Vagina (tissue), 2 donors: ENCODE measurements at regions not wholly inside any gene's neighbourhood (a gene's known extent, or its start where the extent isn't known, plus 50 kb on each side); places are given as distances from the start of the nearest gene placed in this dataset.

Experiments used
- CTCF ChIP-seq, 3 experiments: fragments of 450-650 bp in 2 of 3; fragments of 200-600 bp in 1 of 3; sonication (generic) in 1 of 3; IDR thresholded peaks; one replicate each; pipeline ENCODE4 v1.5.1; 2017 to 2019; ENCODE audit warnings: antibody characterized with exemption in 3 of 3, mild to moderate bottlenecking in 2 of 3, moderate library complexity in 2 of 3
- POLR2AphosphoS5 ChIP-seq, 2 donors: sonication (generic); formaldehyde crosslinking; IDR thresholded peaks; one replicate each; pipeline ENCODE4 v1.9.0; 2017; ENCODE audit warnings: antibody characterized with exemption in 2 of 2, mild to moderate bottlenecking in 2 of 2, low read depth in 1 of 2; ENCODE audit not compliant: insufficient read depth in 1 of 2

- TF ChIP-seq CTCF (IDR thresholded peaks at IDR 0.05) (no peak), POLR2AphosphoS5 (IDR thresholded peaks at IDR 0.05; ENCODE audit: insufficient read depth in 1 of 2, low read depth in 1 of 2) (no peak)
These were observed 64.1 kb upstream of the EGLN3 start for GRCh38 chr14:34014936-34015335.
